CD14-positive monocyte (primary cell): ENCODE measurements at regions not wholly inside any gene's neighbourhood (a gene's known extent, or its start where the extent isn't known, plus 50 kb on each side); places are given as distances from the start of the nearest gene placed in this dataset.

Experiments
- DNase-seq, 3 donors: peaks; one replicate each; pipeline ENCODE4 v3.0.0-alpha.2; 2011 to 2022
- H2AFZ ChIP-seq: 2 replicates; pipeline ENCODE4 v1.6.0; 2012; ENCODE audit warnings: mild to moderate bottlenecking, low read depth, low read length, inconsistent platforms; ENCODE audit not compliant: insufficient read depth, poor library complexity, severe bottlenecking
- H3K27ac ChIP-seq, 2 donors: 1 replicate in 1 of 2; 2 replicates in 1 of 2; pipeline ENCODE4 v1.5.1; 2012 to 2013; ENCODE audit warnings: low read length in 2 of 2, control low read depth in 1 of 2, inconsistent platforms in 1 of 2, low read depth in 1 of 2, mild to moderate bottlenecking in 1 of 2
- H3K27me3 ChIP-seq, 2 donors: one replicate each; pipeline versions ENCODE4 v1.6.0 to v1.6.1; 2011 to 2013; ENCODE audit warnings: low read length in 2 of 2; ENCODE audit not compliant: control insufficient read depth in 2 of 2, insufficient read depth in 2 of 2
- H3K36me3 ChIP-seq, 2 donors: replicated peaks in 1 of 2; 1 replicate in 1 of 2; 2 replicates in 1 of 2; pipeline versions ENCODE4 v1.5.1 to v1.6.1; 2012 to 2013; ENCODE audit warnings: low read length in 2 of 2, control low read depth in 1 of 2, inconsistent platforms in 1 of 2, mild to moderate bottlenecking in 1 of 2; ENCODE audit not compliant: insufficient read depth in 2 of 2, control insufficient read depth in 1 of 2
- H3K4me1 ChIP-seq, 2 donors: 1 replicate in 1 of 2; 2 replicates in 1 of 2; pipeline versions ENCODE4 v1.5.1 to v1.6.1; 2012 to 2013; ENCODE audit warnings: low read length in 2 of 2, control low read depth in 1 of 2, inconsistent platforms in 1 of 2, mild to moderate bottlenecking in 1 of 2, moderate library complexity in 1 of 2; ENCODE audit not compliant: insufficient read depth in 2 of 2, control insufficient read depth in 1 of 2
- H3K4me2 ChIP-seq: replicated peaks from 2 replicates; pipeline ENCODE3; 2012; ENCODE audit warnings: low read length, moderate library complexity, mild to moderate bottlenecking; ENCODE audit not compliant: poor library complexity, severe bottlenecking; ENCODE audit errors: extremely low read depth
- H3K4me3 ChIP-seq, 3 experiments: fragments of 200-600 bp in 1 of 3; sonication (generic) in 1 of 3; replicated peaks in 1 of 3; 1 replicate in 2 of 3; 2 replicates in 1 of 3; pipeline ENCODE4 v1.5.1; 2011 to 2013; ENCODE audit warnings: low read length in 3 of 3, mild to moderate bottlenecking in 3 of 3, control low read depth in 2 of 3, low read depth in 2 of 3, inconsistent platforms in 1 of 3, moderate library complexity in 1 of 3
- H3K79me2 ChIP-seq: 2 replicates; pipeline ENCODE4 v1.6.0; 2012; ENCODE audit warnings: mild to moderate bottlenecking, control low read depth, inconsistent platforms, low read length, moderate library complexity; ENCODE audit not compliant: insufficient read depth
- H3K9ac ChIP-seq: 2 replicates; pipeline ENCODE4 v1.6.0; 2017; ENCODE audit warnings: low read length, mild to moderate bottlenecking; ENCODE audit not compliant: insufficient read depth, poor library complexity, severe bottlenecking
- H3K9me3 ChIP-seq, 2 donors: replicated peaks in 1 of 2; 1 replicate in 1 of 2; 2 replicates in 1 of 2; pipeline versions ENCODE4 v1.5.1 to v1.6.1; 2012 to 2013; ENCODE audit warnings: low read length in 2 of 2, control low read depth in 1 of 2; ENCODE audit not compliant: control insufficient read depth in 1 of 2, insufficient read depth in 1 of 2
- H4K20me1 ChIP-seq: 2 replicates; pipeline ENCODE4 v1.6.0; 2012; ENCODE audit warnings: mild to moderate bottlenecking, low read length, control low read depth, moderate library complexity; ENCODE audit not compliant: insufficient read depth
- H3K27ac Mint-ChIP-seq, 7 donors: one replicate each; pipeline ENCODE4 v1.8.0; 2020; ENCODE audit warnings: mild to moderate bottlenecking in 7 of 7, mixed read lengths in 7 of 7, moderate library complexity in 6 of 7, inconsistent platforms in 2 of 7
- H3K27me3 Mint-ChIP-seq, 3 donors: one replicate each; pipeline ENCODE4 v1.8.0; 2021 to 2022; ENCODE audit warnings: low read depth in 3 of 3, mild to moderate bottlenecking in 3 of 3, mixed read lengths in 3 of 3, moderate library complexity in 3 of 3, inconsistent platforms in 1 of 3
- H3K36me3 Mint-ChIP-seq, 2 donors: one replicate each; pipeline ENCODE4 v1.8.0; 2020; ENCODE audit warnings: mixed read lengths in 2 of 2, inconsistent platforms in 1 of 2, mild to moderate bottlenecking in 1 of 2
- H3K4me1 Mint-ChIP-seq: one replicate; pipeline ENCODE4 v1.8.0; 2020; ENCODE audit warnings: mild to moderate bottlenecking, mixed read lengths
- H3K4me3 Mint-ChIP-seq, 2 donors: one replicate each; pipeline ENCODE4 v1.8.0; 2020; ENCODE audit warnings: mild to moderate bottlenecking in 2 of 2, mixed read lengths in 2 of 2, moderate library complexity in 1 of 2
- H3K9me3 Mint-ChIP-seq, 7 donors: one replicate each; pipeline ENCODE4 v1.8.0; 2020 to 2022; ENCODE audit warnings: mixed read lengths in 7 of 7, mild to moderate bottlenecking in 6 of 7, moderate library complexity in 6 of 7, inconsistent platforms in 2 of 7
- WGBS: methylation state at CpG from one replicate; pipeline ENCODE4 v1.1.5; 2013; ENCODE audit warnings: missing lambda C conversion rate; ENCODE audit not compliant: insufficient coverage; 5-methylcytosine and 5-hydroxymethylcytosine counted together
- intact Hi-C, 2 donors: fragments of 100-400 bp; cut with micrococcal nuclease; formaldehyde crosslinking; loops; one replicate each; pipeline versions ENCODE4 v1.15.0 to v1.15.1; 2023
- TF ChIP-seq, protein P1 (sequence below): fragments of 200-600 bp; IDR thresholded peaks from one replicate; pipeline ENCODE4 v1.8.0; 2022; ENCODE audit warnings: antibody characterized with exemption, mild to moderate bottlenecking

DNA sequence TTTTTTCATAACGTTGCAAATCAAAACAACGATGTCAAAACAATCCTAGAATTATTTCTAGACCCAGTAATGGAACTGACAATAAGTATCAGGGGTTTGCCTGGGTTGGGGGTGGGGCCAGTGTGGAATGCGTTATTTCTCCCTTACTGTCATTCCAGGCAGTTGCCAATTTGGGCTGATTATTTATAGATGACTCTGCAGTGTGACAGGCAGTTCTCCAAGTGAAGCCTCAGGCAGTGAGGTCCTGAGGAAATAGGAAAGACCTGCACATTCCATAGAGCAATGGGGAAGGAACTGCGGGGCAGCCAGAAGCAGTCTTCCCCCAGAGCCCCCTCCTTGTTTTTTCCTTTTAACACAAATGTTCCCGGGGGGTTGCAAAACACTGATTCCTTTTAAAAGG lies 179.0 kb downstream of the YTHDC2 start:
- WGBS: 0% methylated on average over 1 of the region's 5 CpGs

DNA sequence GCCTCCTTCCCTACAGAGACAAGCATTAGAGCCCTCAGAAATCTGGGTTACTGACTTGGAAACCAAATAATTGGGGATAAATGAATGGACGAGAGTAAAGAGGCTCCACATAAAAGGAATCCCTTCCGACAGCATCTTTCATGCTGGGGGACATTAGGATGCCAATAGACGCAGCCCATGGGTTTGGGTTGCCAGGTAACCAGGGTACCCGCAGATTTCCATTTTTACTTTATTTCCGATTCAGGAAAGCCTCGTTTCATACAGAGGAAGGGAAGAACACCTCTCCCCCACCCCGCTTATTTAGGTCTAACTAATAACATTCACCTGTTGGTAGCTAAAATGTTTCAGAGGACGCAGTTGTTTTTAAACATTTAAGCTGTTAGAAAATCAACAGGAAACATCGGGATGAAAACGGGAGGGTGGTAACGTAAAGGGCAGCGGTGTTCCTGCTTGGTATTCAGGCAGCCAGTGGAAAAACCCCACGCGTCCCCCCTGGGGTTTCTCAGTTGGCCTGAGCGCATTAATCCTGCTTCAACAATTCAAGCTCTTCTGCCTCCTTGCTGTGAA lies 179.5 kb downstream of the YTHDC2 start:
- H3K27me3 ChIP-seq: peaks cover 15 to 23% of the 10 kb centered on the region in 2 donors
- no peaks in the 10 kb centered on the region for H3K36me3 Mint-ChIP-seq
- H4K20me1 ChIP-seq: no peaks in the 10 kb centered on the region
- H3K4me1 ChIP-seq: no peaks in the 10 kb centered on the region
- H3K4me3 Mint-ChIP-seq: peak overlapping the region in 1 of 2 donors; percentile 11
- no peaks in the 10 kb centered on the region for H3K36me3 ChIP-seq
- peaks cover 0 to 2% (median 0%) of the 10 kb centered on the region in 7 donors for H3K9me3 Mint-ChIP-seq
- H3K4me2 ChIP-seq: no peak overlapping the region
- H3K27me3 Mint-ChIP-seq: peaks cover 14 to 30% (median 22%) of the 10 kb centered on the region in 3 donors
- H3K9me3 ChIP-seq: no peaks in the 10 kb centered on the region
- no peak overlapping the region for H3K27ac ChIP-seq
- no peak overlapping the region for H3K9ac ChIP-seq
- no peaks in the 10 kb centered on the region for H3K4me1 Mint-ChIP-seq
- no peak overlapping the region for H2AFZ ChIP-seq
- no peaks in the 10 kb centered on the region for H3K79me2 ChIP-seq
- no peak overlapping the region for H3K27ac Mint-ChIP-seq
- no peak overlapping the region for H3K4me3 ChIP-seq
- no peak for DNase-seq
- WGBS: 0% methylated on average over 3 of the region's 15 CpGs
- intact Hi-C loops: no loop called here
- TF ChIP-seq, protein P1, sequence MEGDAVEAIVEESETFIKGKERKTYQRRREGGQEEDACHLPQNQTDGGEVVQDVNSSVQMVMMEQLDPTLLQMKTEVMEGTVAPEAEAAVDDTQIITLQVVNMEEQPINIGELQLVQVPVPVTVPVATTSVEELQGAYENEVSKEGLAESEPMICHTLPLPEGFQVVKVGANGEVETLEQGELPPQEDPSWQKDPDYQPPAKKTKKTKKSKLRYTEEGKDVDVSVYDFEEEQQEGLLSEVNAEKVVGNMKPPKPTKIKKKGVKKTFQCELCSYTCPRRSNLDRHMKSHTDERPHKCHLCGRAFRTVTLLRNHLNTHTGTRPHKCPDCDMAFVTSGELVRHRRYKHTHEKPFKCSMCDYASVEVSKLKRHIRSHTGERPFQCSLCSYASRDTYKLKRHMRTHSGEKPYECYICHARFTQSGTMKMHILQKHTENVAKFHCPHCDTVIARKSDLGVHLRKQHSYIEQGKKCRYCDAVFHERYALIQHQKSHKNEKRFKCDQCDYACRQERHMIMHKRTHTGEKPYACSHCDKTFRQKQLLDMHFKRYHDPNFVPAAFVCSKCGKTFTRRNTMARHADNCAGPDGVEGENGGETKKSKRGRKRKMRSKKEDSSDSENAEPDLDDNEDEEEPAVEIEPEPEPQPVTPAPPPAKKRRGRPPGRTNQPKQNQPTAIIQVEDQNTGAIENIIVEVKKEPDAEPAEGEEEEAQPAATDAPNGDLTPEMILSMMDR: no peak

More for the DNA sequence above, 179.0 kb downstream of the YTHDC2 start:
- Histone ChIP-seq H3K79me2 (no peaks in the 10 kb centered on the region), H3K9ac (no peak overlapping the region), H3K27ac (no peak overlapping the region), H3K4me2 (no peak overlapping the region), H3K4me3 (no peak overlapping the region), H3K27me3 (peaks cover 15 to 23% of the 10 kb centered on the region in 2 donors), H2AFZ (no peak overlapping the region), H3K4me1 (no peaks in the 10 kb centered on the region), H3K9me3 (no peaks in the 10 kb centered on the region), H3K36me3 (no peaks in the 10 kb centered on the region), H4K20me1 (no peaks in the 10 kb centered on the region)
- intact Hi-C loops: no loop called here
- Mint-ChIP-seq H3K9me3 (peaks cover 0 to 2% (median 0%) of the 10 kb centered on the region in 7 donors), H3K4me1 (no peaks in the 10 kb centered on the region), H3K27ac (no peak overlapping the region), H3K27me3 (peaks cover 14 to 30% (median 22%) of the 10 kb centered on the region in 3 donors), H3K36me3 (no peaks in the 10 kb centered on the region), H3K4me3 (peak overlapping the region in 1 of 2 donors; percentile 9)
- TF ChIP-seq, protein P1: no peak
- no peak for DNase-seq
